ENCODE measurements at regions not wholly inside any gene's neighbourhood (a gene's known extent, or its start where the extent isn't known, plus 50 kb on each side); places are given as distances from the start of the nearest gene placed in this dataset.

- TF ChIP-seq, protein P1, sequence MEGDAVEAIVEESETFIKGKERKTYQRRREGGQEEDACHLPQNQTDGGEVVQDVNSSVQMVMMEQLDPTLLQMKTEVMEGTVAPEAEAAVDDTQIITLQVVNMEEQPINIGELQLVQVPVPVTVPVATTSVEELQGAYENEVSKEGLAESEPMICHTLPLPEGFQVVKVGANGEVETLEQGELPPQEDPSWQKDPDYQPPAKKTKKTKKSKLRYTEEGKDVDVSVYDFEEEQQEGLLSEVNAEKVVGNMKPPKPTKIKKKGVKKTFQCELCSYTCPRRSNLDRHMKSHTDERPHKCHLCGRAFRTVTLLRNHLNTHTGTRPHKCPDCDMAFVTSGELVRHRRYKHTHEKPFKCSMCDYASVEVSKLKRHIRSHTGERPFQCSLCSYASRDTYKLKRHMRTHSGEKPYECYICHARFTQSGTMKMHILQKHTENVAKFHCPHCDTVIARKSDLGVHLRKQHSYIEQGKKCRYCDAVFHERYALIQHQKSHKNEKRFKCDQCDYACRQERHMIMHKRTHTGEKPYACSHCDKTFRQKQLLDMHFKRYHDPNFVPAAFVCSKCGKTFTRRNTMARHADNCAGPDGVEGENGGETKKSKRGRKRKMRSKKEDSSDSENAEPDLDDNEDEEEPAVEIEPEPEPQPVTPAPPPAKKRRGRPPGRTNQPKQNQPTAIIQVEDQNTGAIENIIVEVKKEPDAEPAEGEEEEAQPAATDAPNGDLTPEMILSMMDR (IDR thresholded peaks at IDR 0.05 in 4 of 5, conservative IDR thresholded peaks at IDR 0.05 in 1 of 5): no peak
- no peak for TF ChIP-seq POLR2A (IDR thresholded peaks at IDR 0.05)
These were observed 66.4 kb upstream of the STMND1 start for GRCh38 chr6:17035257-17036064.
